IPS-15b (cell line): ENCODE measurements at regions not wholly inside any gene's neighbourhood (a gene's known extent, or its start where the extent isn't known, plus 50 kb on each side); places are given as distances from the start of the nearest gene placed in this dataset.
"Not testable (repeated sequence)": the region's sequence is repeated elsewhere in the genome, so short reads cannot be mapped to it uniquely, and the experiment has no call there.

Source experiments
- H3K27me3 ChIP-seq: one replicate; pipeline ENCODE4 v1.6.1; 2013; ENCODE audit warnings: low read length; ENCODE audit not compliant: control insufficient read depth, insufficient read depth
- H3K36me3 ChIP-seq: one replicate; pipeline ENCODE4 v1.6.1; 2013; ENCODE audit warnings: low read length; ENCODE audit not compliant: control insufficient read depth, insufficient read depth
- H3K4me1 ChIP-seq: one replicate; pipeline ENCODE4 v1.6.1; 2013; ENCODE audit warnings: mild to moderate bottlenecking, low read length; ENCODE audit not compliant: control insufficient read depth, insufficient read depth
- H3K4me3 ChIP-seq: one replicate; pipeline ENCODE4 v1.5.1; 2013; ENCODE audit warnings: low read depth, low read length
- H3K9ac ChIP-seq: one replicate; pipeline ENCODE4 v1.6.1; 2013; ENCODE audit warnings: low read depth, mild to moderate bottlenecking, low read length
- H3K9me3 ChIP-seq: one replicate; pipeline ENCODE4 v1.6.1; 2013; ENCODE audit warnings: mild to moderate bottlenecking, low read length; ENCODE audit not compliant: control insufficient read depth, insufficient read depth

GRCh38 chr3:102000620-102001209, 151.4 kb downstream of the NFKBIZ start:
- no peaks in the 10 kb centered on the region for H3K4me1 ChIP-seq
- H3K9ac ChIP-seq = no peak overlapping the region
- no peaks in the 10 kb centered on the region for H3K36me3 ChIP-seq
- no peak overlapping the region for H3K4me3 ChIP-seq
- H3K9me3 ChIP-seq = no peaks in the 10 kb centered on the region
- H3K27me3 ChIP-seq = no peaks in the 10 kb centered on the region

GRCh38 chr3:102002056-102002455, 152.7 kb downstream of the NFKBIZ start:
- no peaks in the 10 kb centered on the region for H3K9me3 ChIP-seq
- no peaks in the 10 kb centered on the region for H3K4me1 ChIP-seq
- no peak overlapping the region for H3K4me3 ChIP-seq
- H3K27me3 ChIP-seq = no peaks in the 10 kb centered on the region
- H3K9ac ChIP-seq = no peak overlapping the region
- no peaks in the 10 kb centered on the region for H3K36me3 ChIP-seq

- no peaks in the 10 kb centered on the region for H3K27me3 ChIP-seq
- no peak overlapping the region for H3K4me3 ChIP-seq
- no peaks in the 10 kb centered on the region for H3K4me1 ChIP-seq
- H3K9ac ChIP-seq = no peak overlapping the region
- no peaks in the 10 kb centered on the region for H3K9me3 ChIP-seq
- no peaks in the 10 kb centered on the region for H3K36me3 ChIP-seq
Measured at GRCh38 chr3:102004561-102004960, 155.2 kb downstream of the NFKBIZ start.

GRCh38 chr3:102005551-102005950, 156.2 kb downstream of the NFKBIZ start:
- H3K4me3 ChIP-seq = no peak overlapping the region
- no peaks in the 10 kb centered on the region for H3K4me1 ChIP-seq
- H3K9ac ChIP-seq = no peak overlapping the region
- no peaks in the 10 kb centered on the region for H3K36me3 ChIP-seq
- H3K9me3 ChIP-seq = no peaks in the 10 kb centered on the region
- no peaks in the 10 kb centered on the region for H3K27me3 ChIP-seq

GRCh38 chr3:102006812-102007485, 157.6 kb downstream of the NFKBIZ start:
- no peaks in the 10 kb centered on the region for H3K4me1 ChIP-seq
- H3K9ac ChIP-seq = no peak overlapping the region
- no peak overlapping the region for H3K4me3 ChIP-seq

GRCh38 chr3:102008436-102008835, 159.1 kb downstream of the NFKBIZ start:
- H3K9me3 ChIP-seq, H3K4me1 ChIP-seq, H3K9ac ChIP-seq, H3K36me3 ChIP-seq, H3K4me3 ChIP-seq, H3K27me3 ChIP-seq: not testable (repeated sequence)

More at GRCh38 chr3:102006812-102007485, 157.6 kb downstream of the NFKBIZ start:
- H3K36me3 ChIP-seq = no peaks in the 10 kb centered on the region
- no peaks in the 10 kb centered on the region for H3K9me3 ChIP-seq
- H3K27me3 ChIP-seq = no peaks in the 10 kb centered on the region

GRCh38 chr3:102016417-102016816, 167.1 kb downstream of the NFKBIZ start:
- Histone ChIP-seq H3K9me3 (no peaks in the 10 kb centered on the region), H3K27me3 (no peaks in the 10 kb centered on the region)

GRCh38 chr3:102017784-102018183, 168.5 kb downstream of the NFKBIZ start:
- no peaks in the 10 kb centered on the region for H3K27me3 ChIP-seq
- H3K9ac ChIP-seq = no peak overlapping the region
- no peak overlapping the region for H3K4me3 ChIP-seq
- no peaks in the 10 kb centered on the region for H3K4me1 ChIP-seq
- H3K36me3 ChIP-seq = no peaks in the 10 kb centered on the region
- H3K9me3 ChIP-seq = no peaks in the 10 kb centered on the region

More at GRCh38 chr3:102016417-102016816, 167.1 kb downstream of the NFKBIZ start:
- no peak overlapping the region for H3K9ac ChIP-seq
- no peaks in the 10 kb centered on the region for H3K36me3 ChIP-seq
- no peak overlapping the region for H3K4me3 ChIP-seq
- H3K4me1 ChIP-seq = no peaks in the 10 kb centered on the region

- no peaks in the 10 kb centered on the region for H3K36me3 ChIP-seq
- H3K9ac ChIP-seq = no peak overlapping the region
- no peaks in the 10 kb centered on the region for H3K9me3 ChIP-seq
- H3K27me3 ChIP-seq = no peaks in the 10 kb centered on the region
- H3K4me3 ChIP-seq = no peak overlapping the region
- no peaks in the 10 kb centered on the region for H3K4me1 ChIP-seq
Measured at GRCh38 chr3:102018551-102018950, 169.2 kb downstream of the NFKBIZ start.

GRCh38 chr3:102020735-102021134, 171.4 kb downstream of the NFKBIZ start:
- Histone ChIP-seq H3K4me1 (no peaks in the 10 kb centered on the region), H3K9me3 (no peaks in the 10 kb centered on the region), H3K36me3 (no peaks in the 10 kb centered on the region), H3K4me3 (no peak overlapping the region), H3K9ac (no peak overlapping the region), H3K27me3 (no peaks in the 10 kb centered on the region)

GRCh38 chr3:102024270-102024904, 175.1 kb downstream of the NFKBIZ start:
- H3K9me3 ChIP-seq = no peaks in the 10 kb centered on the region
- H3K4me3 ChIP-seq = no peak overlapping the region
- H3K36me3 ChIP-seq = no peaks in the 10 kb centered on the region
- no peak overlapping the region for H3K9ac ChIP-seq
- no peaks in the 10 kb centered on the region for H3K27me3 ChIP-seq
- H3K4me1 ChIP-seq = no peaks in the 10 kb centered on the region
